Stimulated activated CD4-positive, alpha-beta T cell treated with anti-CD3 and anti-CD28 coated beads, TNF-alpha, amount 100 ng/mL, for 24 hours (primary cell): ENCODE measurements at regions not wholly inside any gene's neighbourhood (a gene's known extent, or its start where the extent isn't known, plus 50 kb on each side); places are given as distances from the start of the nearest gene placed in this dataset.

Experiments
- DNase-seq, 3 experiments: peaks; one replicate each; pipeline ENCODE4 v3.0.0-alpha.2; 2020; ENCODE audit warnings: low read depth in 3 of 3

DNA sequence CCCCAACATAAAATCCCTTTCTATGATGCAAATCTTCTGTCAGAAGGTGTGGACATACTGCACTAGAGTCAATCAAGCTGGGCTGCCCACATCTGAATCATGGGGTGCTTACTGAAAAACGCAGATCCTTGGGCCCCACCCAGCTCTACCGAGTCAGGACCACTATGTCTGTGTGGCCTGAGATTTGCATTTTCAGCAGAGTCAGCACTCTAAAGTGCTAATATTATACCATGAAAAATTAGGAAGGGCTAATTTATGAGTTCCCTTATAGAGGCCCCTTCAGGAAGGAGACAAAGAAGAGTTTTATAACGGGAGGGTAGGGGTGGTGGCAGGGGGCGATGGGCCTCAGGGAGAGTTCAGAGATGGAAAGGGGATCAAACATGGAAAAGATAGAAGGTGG lies 163.3 kb upstream of the NABP1 start:
- DNase-seq = no peak

DNA sequence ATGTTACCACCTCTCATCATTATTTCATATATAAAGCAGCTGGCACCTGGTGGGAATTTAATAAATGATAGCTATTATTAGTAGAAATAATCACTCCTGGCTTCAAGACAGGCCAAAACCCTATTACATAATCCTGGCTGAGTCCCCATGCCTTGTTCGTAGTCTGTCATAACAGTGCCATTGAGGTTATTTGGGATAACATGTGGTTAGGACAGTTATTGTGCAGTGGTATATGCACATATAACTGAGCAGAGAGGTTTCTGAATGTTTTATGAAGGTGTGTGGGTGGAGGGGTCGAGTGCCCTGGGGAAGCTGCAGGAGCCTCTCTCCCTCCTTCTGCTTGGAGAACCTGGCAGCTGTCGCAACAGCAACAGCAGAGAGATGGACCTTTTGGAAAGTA lies 162.4 kb upstream of the NABP1 start:
- DNase-seq = no peak

DNA sequence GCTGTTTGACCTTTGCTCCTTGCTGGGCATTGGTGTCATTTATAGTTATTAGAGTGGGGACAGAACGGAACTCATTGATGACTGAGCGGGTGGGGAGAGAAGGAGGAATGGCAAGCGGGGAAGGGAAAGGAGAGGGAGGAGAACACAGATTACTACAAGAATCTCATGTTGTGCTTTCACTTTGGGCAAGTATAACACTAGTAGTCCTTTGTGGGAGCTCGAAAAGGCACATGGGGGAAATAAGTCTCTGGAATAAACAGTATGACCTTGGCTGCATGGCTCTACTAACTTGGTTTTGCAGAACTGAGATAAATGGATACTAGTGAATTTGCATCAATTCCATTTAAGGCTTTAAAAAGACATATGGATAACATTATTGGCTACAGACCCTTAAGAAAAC lies 161.7 kb upstream of the NABP1 start:
- DNase-seq = no peak

- no peak for DNase-seq
Measured at GRCh38 chr2:191521608-191522208, 156.2 kb upstream of the NABP1 start.

DNA sequence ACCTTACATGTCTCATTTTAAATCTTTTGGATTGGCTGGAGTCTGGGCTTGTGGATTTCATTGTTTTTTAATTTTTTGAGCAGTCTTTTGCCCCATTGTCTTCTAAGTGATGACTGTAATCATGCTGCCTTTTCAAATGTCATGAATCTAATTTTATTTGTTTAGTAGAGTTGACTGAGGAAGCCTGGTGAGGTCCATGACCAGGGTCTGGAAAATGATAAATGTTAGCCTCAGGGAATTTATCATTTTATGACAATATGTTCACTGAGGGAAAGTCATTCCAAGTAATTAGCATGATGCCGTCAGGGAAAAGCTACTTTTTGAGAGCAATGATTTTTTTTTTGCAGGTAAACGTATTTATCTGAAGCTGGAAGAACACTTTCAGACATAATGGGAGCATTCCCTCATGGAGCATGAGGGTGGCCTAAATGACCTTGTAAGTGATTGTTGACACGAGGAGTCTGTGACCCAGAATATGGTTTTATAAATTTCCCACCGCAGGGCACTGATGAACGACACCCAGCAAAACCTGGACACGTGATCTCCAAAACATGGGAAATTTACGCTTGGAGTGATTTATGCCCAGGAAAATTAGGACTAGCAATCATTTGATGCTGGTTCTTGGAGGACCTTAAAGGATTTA lies 155.3 kb upstream of the NABP1 start:
- no peak for DNase-seq

GRCh38 chr2:191526091-191526490 lies 151.8 kb upstream of the NABP1 start:
- DNase-seq = no peak

- no peak for DNase-seq
Measured at GRCh38 chr2:191526536-191526935, 151.4 kb upstream of the NABP1 start.

GRCh38 chr2:191526953-191527556 lies 150.9 kb upstream of the NABP1 start:
- DNase-seq = no peak

- DNase-seq = no peak
Measured at GRCh38 chr2:191530618-191531017, 147.3 kb upstream of the NABP1 start.

- no peak for DNase-seq
Measured at GRCh38 chr2:191533693-191534180, 144.2 kb upstream of the NABP1 start.

DNA sequence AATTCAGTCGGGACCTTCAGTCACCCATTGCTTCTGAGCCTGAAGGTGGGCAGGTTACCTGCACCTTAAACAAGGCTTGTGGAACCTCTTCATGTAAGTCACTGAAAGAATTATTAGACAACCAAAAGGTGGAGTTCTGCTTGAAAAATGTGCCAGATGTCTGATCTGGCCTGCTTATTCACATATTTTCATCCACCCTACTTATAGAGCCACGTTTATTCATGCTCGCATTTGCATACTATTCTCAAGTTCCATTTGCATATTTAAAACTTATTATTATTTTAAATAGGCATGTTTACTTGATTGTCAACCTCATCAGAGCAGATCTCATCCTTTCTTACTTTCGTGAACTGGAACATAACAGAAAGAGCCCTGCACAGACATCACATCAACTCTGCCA lies 140.0 kb upstream of the NABP1 start:
- no peak for DNase-seq

- DNase-seq = no peak
Measured at GRCh38 chr2:191538334-191538903, 139.5 kb upstream of the NABP1 start.

- DNase-seq = peak in 1 of 3 experiments; percentile 18
Measured at GRCh38 chr2:191539068-191539467, 138.9 kb upstream of the NABP1 start.

DNA sequence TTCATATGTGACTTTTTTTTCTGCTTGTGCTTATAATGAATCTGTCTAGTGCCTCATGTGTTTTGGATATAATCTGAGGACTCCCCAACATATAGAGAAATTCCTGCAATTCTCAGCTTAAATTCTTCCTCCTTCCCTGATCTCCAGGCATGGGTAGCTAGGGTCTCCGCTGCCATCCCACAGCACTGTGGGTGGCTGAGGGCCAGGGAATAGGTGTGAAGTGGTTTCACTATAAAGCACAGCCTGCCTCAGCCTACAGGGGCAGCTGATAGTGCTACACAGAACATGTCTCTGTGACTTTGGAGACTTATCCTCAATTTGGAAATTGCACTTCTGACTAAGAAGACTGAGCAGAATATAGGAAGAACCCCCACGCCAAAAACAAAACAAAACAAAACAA lies 137.3 kb upstream of the NABP1 start:
- no peak for DNase-seq

- no peak for DNase-seq
Measured at GRCh38 chr2:191543708-191544107, 134.2 kb upstream of the NABP1 start.

- DNase-seq = no peak
Measured at GRCh38 chr2:191544461-191545062, 133.4 kb upstream of the NABP1 start.

- DNase-seq = no peak
Measured at GRCh38 chr2:191545361-191545760, 132.6 kb upstream of the NABP1 start.

- DNase-seq = no peak
Measured at GRCh38 chr2:191552066-191552465, 125.9 kb upstream of the NABP1 start.

GRCh38 chr2:191554240-191554639 lies 123.7 kb upstream of the NABP1 start:
- no peak for DNase-seq

GRCh38 chr2:191555092-191555742 lies 122.7 kb upstream of the NABP1 start:
- peak; percentile 74 to 82 (median 76) for DNase-seq

GRCh38 chr2:191556463-191556862 lies 121.5 kb upstream of the NABP1 start:
- DNase-seq = no peak

GRCh38 chr2:191557841-191558240 lies 120.1 kb upstream of the NABP1 start:
- DNase-seq = no peak
